ENCODE measurements at regions not wholly inside any gene's neighbourhood (a gene's known extent, or its start where the extent isn't known, plus 50 kb on each side); places are given as distances from the start of the nearest gene placed in this dataset.

- Mint-ChIP-seq H3K9me3 (peaks cover 5% of the 10 kb centered on the region), H3K4me1 (no peaks in the 10 kb centered on the region), H3K27me3 (no peaks in the 10 kb centered on the region), H3K36me3 (ENCODE audit: low read depth) (no peaks in the 10 kb centered on the region), H3K27ac (no peak overlapping the region), H3K4me3 (no peak overlapping the region)
- ATAC-seq (ENCODE audit: low read depth) = no peak
- intact Hi-C loops (cut with micrococcal nuclease) = no loop called here
- no peak for DNase-seq
- ChIA-PET POLR2A (no interaction called here), CTCF (no interaction called here)
- TF ChIP-seq CTCF (IDR thresholded peaks at IDR 0.05) = no peak
These were observed 625.7 kb upstream of the PCDH9 start for GRCh38 chr13:67855741-67856238.

GRCh38 chr13:67854990-67855389 lies 624.9 kb upstream of the PCDH9 start:
- H3K36me3 Mint-ChIP-seq (ENCODE audit: low read depth) = no peaks in the 10 kb centered on the region
- no peak for TF ChIP-seq CTCF (IDR thresholded peaks at IDR 0.05)
- ATAC-seq (ENCODE audit: low read depth) = no peak
- H3K4me3 Mint-ChIP-seq = no peak overlapping the region
- no peak for DNase-seq
- ChIA-PET POLR2A (no interaction called here), CTCF (no interaction called here)
- intact Hi-C loops (cut with micrococcal nuclease) = no loop called here
- no peaks in the 10 kb centered on the region for H3K27me3 Mint-ChIP-seq
- peaks cover 6% of the 10 kb centered on the region for H3K9me3 Mint-ChIP-seq
- no peaks in the 10 kb centered on the region for H3K4me1 Mint-ChIP-seq
- H3K27ac Mint-ChIP-seq = no peak overlapping the region

GRCh38 chr13:67844574-67844973 lies 614.4 kb upstream of the PCDH9 start:
- ATAC-seq (ENCODE audit: low read depth) = no peak
- H3K4me3 Mint-ChIP-seq = no peak overlapping the region

GRCh38 chr13:67841071-67841470 lies 610.9 kb upstream of the PCDH9 start:
- TF ChIP-seq CTCF (IDR thresholded peaks at IDR 0.05) = no peak
- CTCF ChIA-PET = no interaction called here
- ATAC-seq (ENCODE audit: low read depth) (no peak), DNase-seq (no peak)
- Mint-ChIP-seq H3K4me3 (no peak overlapping the region), H3K9me3 (peaks cover 5% of the 10 kb centered on the region), H3K27me3 (no peaks in the 10 kb centered on the region), H3K27ac (no peak overlapping the region), H3K36me3 (ENCODE audit: low read depth) (no peaks in the 10 kb centered on the region), H3K4me1 (no peaks in the 10 kb centered on the region)
- intact Hi-C loops (cut with micrococcal nuclease) = no loop called here
- POLR2A ChIA-PET = no interaction called here

More at GRCh38 chr13:67844574-67844973, 614.4 kb upstream of the PCDH9 start:
- no peaks in the 10 kb centered on the region for H3K27me3 Mint-ChIP-seq
- no peak overlapping the region for H3K27ac Mint-ChIP-seq
- ChIA-PET POLR2A (no interaction called here), CTCF (no interaction called here)
- no peak for TF ChIP-seq CTCF (IDR thresholded peaks at IDR 0.05)
- H3K9me3 Mint-ChIP-seq = peaks cover 5% of the 10 kb centered on the region
- no peaks in the 10 kb centered on the region for H3K36me3 Mint-ChIP-seq (ENCODE audit: low read depth)
- no peaks in the 10 kb centered on the region for H3K4me1 Mint-ChIP-seq
- no peak for DNase-seq
- intact Hi-C loops (cut with micrococcal nuclease) = no loop called here

GRCh38 chr13:67833564-67833963 lies 603.4 kb upstream of the PCDH9 start:
- Mint-ChIP-seq H3K27me3 (no peaks in the 10 kb centered on the region), H3K36me3 (ENCODE audit: low read depth) (no peaks in the 10 kb centered on the region), H3K9me3 (peaks cover 8% of the 10 kb centered on the region), H3K27ac (no peak overlapping the region), H3K4me3 (no peak overlapping the region), H3K4me1 (no peaks in the 10 kb centered on the region)
- DNase-seq (no peak), ATAC-seq (ENCODE audit: low read depth) (no peak)
- ChIA-PET POLR2A (no interaction called here), CTCF (no interaction called here)
- no peak for TF ChIP-seq CTCF (IDR thresholded peaks at IDR 0.05)
- intact Hi-C loops (cut with micrococcal nuclease) = no loop called here

All from activated B cell treated with CpG ODN at 0.5 μM for 24 hours (primary cell).